DND-41 (cell line): ENCODE measurements at regions not wholly inside any gene's neighbourhood (a gene's known extent, or its start where the extent isn't known, plus 50 kb on each side); places are given as distances from the start of the nearest gene placed in this dataset.

Experiments used
- ATAC-seq: fragments of 200-7000 bp; cut with Tn5 transposase; 3 replicates; pipeline ENCODE4 v1.9.1; 2021; ENCODE audit warnings: low read depth; ENCODE audit not compliant: insufficient read depth
- DNase-seq: peaks from one replicate; pipeline ENCODE4 v3.0.0-alpha.2; 2020
- H2AFZ ChIP-seq: 2 replicates; pipeline ENCODE4 v1.6.0; 2012; ENCODE audit warnings: low read depth, low read length
- H3K27ac ChIP-seq: 2 replicates; pipeline ENCODE4 v1.5.1; 2012; ENCODE audit warnings: low read length, inconsistent platforms
- H3K27me3 ChIP-seq: fragments of 200-600 bp; sonication (generic); 2 replicates; pipeline ENCODE4 v1.6.0; 2012; ENCODE audit warnings: low read length, mild to moderate bottlenecking, inconsistent platforms; ENCODE audit not compliant: insufficient read depth, poor library complexity
- H3K36me3 ChIP-seq: 2 replicates; pipeline ENCODE4 v1.5.1; 2012; ENCODE audit warnings: low read length, inconsistent platforms; ENCODE audit not compliant: insufficient read depth
- H3K4me1 ChIP-seq: 2 replicates; pipeline ENCODE4 v1.5.1; 2012; ENCODE audit warnings: mild to moderate bottlenecking, low read length; ENCODE audit not compliant: insufficient read depth
- H3K4me2 ChIP-seq: 2 replicates; pipeline ENCODE4 v1.6.0; 2012; ENCODE audit warnings: mild to moderate bottlenecking, moderate library complexity, low read length, inconsistent platforms; ENCODE audit not compliant: insufficient read depth
- H3K4me3 ChIP-seq, 2 experiments: fragments of 200-600 bp in 1 of 2; shearing (Covaris generic) in 1 of 2; 2 replicates each; pipeline ENCODE4 v1.5.1; 2012 to 2016; ENCODE audit warnings: inconsistent platforms in 2 of 2, low read length in 2 of 2, mild to moderate bottlenecking in 2 of 2, low read depth in 1 of 2, moderate library complexity in 1 of 2
- H3K79me2 ChIP-seq: 2 replicates; pipeline ENCODE4 v1.6.0; 2012; ENCODE audit warnings: low read length, inconsistent platforms; ENCODE audit not compliant: insufficient read depth
- H3K9ac ChIP-seq: 2 replicates; pipeline ENCODE4 v1.6.0; 2012; ENCODE audit warnings: low read depth, mild to moderate bottlenecking, inconsistent platforms, low read length, moderate library complexity
- H3K9me3 ChIP-seq: 2 replicates; pipeline ENCODE4 v1.5.1; 2012; ENCODE audit warnings: low read length, moderate library complexity, mild to moderate bottlenecking, inconsistent platforms; ENCODE audit not compliant: insufficient read depth, severe bottlenecking
- H4K20me1 ChIP-seq: 2 replicates; pipeline ENCODE4 v1.6.0; 2012; ENCODE audit warnings: low read length; ENCODE audit not compliant: insufficient read depth
- EZH2 ChIP-seq: IDR thresholded peaks from 3 replicates; pipeline ENCODE4 v1.6.1; 2012; ENCODE audit warnings: borderline replicate concordance, low read depth, mild to moderate bottlenecking, moderate library complexity, low read length, inconsistent platforms; ENCODE audit not compliant: severe bottlenecking
- TF ChIP-seq, protein P1 (sequence below): IDR thresholded peaks from 2 replicates; pipeline ENCODE4 v1.5.1; 2012; ENCODE audit warnings: borderline replicate concordance, low read length, moderate library complexity, mild to moderate bottlenecking; ENCODE audit not compliant: poor library complexity, severe bottlenecking; ENCODE audit errors: extremely low read depth

DNA sequence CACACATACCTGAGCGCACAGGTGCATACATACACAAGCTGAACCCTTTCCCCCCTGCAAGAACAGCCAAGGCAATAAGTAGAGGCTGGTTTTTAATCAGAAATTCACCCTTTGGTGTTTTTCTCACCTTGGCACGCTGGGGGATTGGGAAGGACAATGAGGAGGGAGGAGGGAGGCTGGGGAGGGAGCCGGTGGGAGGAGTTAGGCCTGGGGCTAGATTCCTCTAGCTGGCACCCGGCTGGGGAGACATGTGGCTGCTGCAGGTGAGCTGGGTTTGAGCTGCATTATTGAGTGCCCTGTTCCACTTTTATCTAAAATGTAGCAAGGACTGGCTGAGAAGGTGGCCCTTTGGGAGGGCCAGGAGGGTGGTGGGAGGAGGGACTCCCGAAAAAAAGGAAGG, 97.8 kb upstream of the CSF3R start:
- H4K20me1 ChIP-seq, result peaks cover 7% of the 10 kb centered on the region
- H3K79me2 ChIP-seq, result no peaks in the 10 kb centered on the region
- no peak overlapping the region for H2AFZ ChIP-seq
- no peak overlapping the region for H3K9ac ChIP-seq
- H3K36me3 ChIP-seq, result no peaks in the 10 kb centered on the region
- TF ChIP-seq, protein P1, sequence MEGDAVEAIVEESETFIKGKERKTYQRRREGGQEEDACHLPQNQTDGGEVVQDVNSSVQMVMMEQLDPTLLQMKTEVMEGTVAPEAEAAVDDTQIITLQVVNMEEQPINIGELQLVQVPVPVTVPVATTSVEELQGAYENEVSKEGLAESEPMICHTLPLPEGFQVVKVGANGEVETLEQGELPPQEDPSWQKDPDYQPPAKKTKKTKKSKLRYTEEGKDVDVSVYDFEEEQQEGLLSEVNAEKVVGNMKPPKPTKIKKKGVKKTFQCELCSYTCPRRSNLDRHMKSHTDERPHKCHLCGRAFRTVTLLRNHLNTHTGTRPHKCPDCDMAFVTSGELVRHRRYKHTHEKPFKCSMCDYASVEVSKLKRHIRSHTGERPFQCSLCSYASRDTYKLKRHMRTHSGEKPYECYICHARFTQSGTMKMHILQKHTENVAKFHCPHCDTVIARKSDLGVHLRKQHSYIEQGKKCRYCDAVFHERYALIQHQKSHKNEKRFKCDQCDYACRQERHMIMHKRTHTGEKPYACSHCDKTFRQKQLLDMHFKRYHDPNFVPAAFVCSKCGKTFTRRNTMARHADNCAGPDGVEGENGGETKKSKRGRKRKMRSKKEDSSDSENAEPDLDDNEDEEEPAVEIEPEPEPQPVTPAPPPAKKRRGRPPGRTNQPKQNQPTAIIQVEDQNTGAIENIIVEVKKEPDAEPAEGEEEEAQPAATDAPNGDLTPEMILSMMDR, result no peak
- no peak overlapping the region for H3K4me3 ChIP-seq
- no peak for ATAC-seq
- H3K27me3 ChIP-seq, result peaks cover 19% of the 10 kb centered on the region
- no peak overlapping the region for H3K27ac ChIP-seq
- H3K9me3 ChIP-seq, result no peaks in the 10 kb centered on the region
- no peak overlapping the region for H3K4me2 ChIP-seq
- no peak for DNase-seq
- H3K4me1 ChIP-seq, result no peaks in the 10 kb centered on the region

DNA sequence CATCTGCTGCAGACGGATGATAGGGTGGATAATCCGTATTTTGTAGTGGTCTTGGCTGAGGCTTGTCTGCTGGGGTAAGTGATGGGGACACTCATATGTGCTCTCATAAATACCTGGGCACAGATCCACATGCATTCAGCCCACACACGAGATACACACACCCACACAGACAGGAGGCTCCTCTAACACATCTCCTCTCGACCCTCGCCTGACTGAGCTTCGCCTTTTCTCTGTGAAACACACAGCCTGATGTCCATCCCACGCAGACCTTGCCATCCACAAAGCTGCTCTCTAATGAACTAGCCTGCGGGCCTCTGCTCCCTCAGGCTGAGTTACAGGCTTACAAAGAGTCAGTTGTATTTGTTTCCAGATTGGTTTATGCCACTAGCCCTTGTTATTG, 96.3 kb upstream of the CSF3R start:
- Histone ChIP-seq H2AFZ (no peak overlapping the region), H3K9ac (no peak overlapping the region), H3K36me3 (no peaks in the 10 kb centered on the region), H3K4me2 (no peak overlapping the region), H3K27me3 (peaks cover 19% of the 10 kb centered on the region), H3K27ac (no peak overlapping the region), H3K4me3 (no peak overlapping the region), H3K79me2 (no peaks in the 10 kb centered on the region), H3K9me3 (no peaks in the 10 kb centered on the region), H4K20me1 (peaks cover 7% of the 10 kb centered on the region), H3K4me1 (no peaks in the 10 kb centered on the region)
- TF ChIP-seq, protein P1, result no peak
- no peak for TF ChIP-seq EZH2
- ATAC-seq (no peak), DNase-seq (no peak)

GRCh38 chr1:36576551-36577110, 93.9 kb upstream of the CSF3R start:
- ATAC-seq, result no peak
- no peak for DNase-seq
- H3K4me1 ChIP-seq, result no peaks in the 10 kb centered on the region

More at GRCh38 chr1:36576551-36577110, 93.9 kb upstream of the CSF3R start:
- H3K9ac ChIP-seq, result no peak overlapping the region
- no peaks in the 10 kb centered on the region for H3K9me3 ChIP-seq
- no peaks in the 10 kb centered on the region for H3K36me3 ChIP-seq
- H3K79me2 ChIP-seq, result no peaks in the 10 kb centered on the region
- TF ChIP-seq, protein P1, result no peak
- TF ChIP-seq EZH2, result no peak
- H3K4me2 ChIP-seq, result no peak overlapping the region
- H3K4me3 ChIP-seq, result no peak overlapping the region
- H4K20me1 ChIP-seq, result peaks cover 4% of the 10 kb centered on the region
- peaks cover 8% of the 10 kb centered on the region for H3K27me3 ChIP-seq
- no peak overlapping the region for H3K27ac ChIP-seq
- H2AFZ ChIP-seq, result no peak overlapping the region
